GM13976 (cell line): ENCODE measurements at regions not wholly inside any gene's neighbourhood (a gene's known extent, or its start where the extent isn't known, plus 50 kb on each side); places are given as distances from the start of the nearest gene placed in this dataset.

Experiments used
- DNase-seq: peaks from one replicate; pipeline ENCODE4 v3.0.0; 2012; ENCODE audit warnings: low spot score
- in situ Hi-C: fragments of 300-500 bp; cut with MboI; formaldehyde crosslinking; loops from one replicate; pipeline ENCODE4 v1.12.0; 2022; ENCODE audit warnings: low sequenced_read_pairs, mixed read lengths, inconsistent platforms; ENCODE audit not compliant: unreplicated experiment
- TF ChIP-seq, protein P1 (sequence below): IDR thresholded peaks from 2 replicates; pipeline ENCODE4 v1.5.1; 2012; ENCODE audit warnings: borderline replicate concordance, mild to moderate bottlenecking; ENCODE audit not compliant: insufficient read depth; ENCODE audit errors: extremely low read depth, missing control alignments, control extremely low read depth

DNA sequence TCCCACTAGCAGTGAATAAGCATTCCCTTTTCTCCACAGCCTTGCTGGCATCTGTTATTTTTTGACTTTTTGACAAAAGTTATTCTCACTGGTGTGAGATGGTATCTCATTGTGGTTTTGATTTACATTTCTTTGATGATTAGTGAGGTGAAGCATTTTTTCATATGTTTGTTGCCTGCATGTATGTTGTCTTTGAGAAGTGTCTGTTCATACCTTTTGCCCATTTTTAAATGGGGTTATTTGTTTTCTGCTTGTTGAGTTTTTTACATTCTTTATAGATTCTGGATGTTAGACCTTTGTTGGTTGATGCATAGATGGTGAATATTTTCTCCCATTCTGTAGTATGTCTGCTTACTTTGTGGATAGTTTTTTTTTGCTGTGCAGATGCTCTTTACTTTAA is 171.7 kb downstream of the SREK1 start:
- in situ Hi-C loops, result loop anchor here (10.0 kb wide), 1 partner anchor 449 kb away; no protein-coding TSS in a partner anchor
- TF ChIP-seq, protein P1, sequence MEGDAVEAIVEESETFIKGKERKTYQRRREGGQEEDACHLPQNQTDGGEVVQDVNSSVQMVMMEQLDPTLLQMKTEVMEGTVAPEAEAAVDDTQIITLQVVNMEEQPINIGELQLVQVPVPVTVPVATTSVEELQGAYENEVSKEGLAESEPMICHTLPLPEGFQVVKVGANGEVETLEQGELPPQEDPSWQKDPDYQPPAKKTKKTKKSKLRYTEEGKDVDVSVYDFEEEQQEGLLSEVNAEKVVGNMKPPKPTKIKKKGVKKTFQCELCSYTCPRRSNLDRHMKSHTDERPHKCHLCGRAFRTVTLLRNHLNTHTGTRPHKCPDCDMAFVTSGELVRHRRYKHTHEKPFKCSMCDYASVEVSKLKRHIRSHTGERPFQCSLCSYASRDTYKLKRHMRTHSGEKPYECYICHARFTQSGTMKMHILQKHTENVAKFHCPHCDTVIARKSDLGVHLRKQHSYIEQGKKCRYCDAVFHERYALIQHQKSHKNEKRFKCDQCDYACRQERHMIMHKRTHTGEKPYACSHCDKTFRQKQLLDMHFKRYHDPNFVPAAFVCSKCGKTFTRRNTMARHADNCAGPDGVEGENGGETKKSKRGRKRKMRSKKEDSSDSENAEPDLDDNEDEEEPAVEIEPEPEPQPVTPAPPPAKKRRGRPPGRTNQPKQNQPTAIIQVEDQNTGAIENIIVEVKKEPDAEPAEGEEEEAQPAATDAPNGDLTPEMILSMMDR, result no peak
- no peak for DNase-seq

DNA sequence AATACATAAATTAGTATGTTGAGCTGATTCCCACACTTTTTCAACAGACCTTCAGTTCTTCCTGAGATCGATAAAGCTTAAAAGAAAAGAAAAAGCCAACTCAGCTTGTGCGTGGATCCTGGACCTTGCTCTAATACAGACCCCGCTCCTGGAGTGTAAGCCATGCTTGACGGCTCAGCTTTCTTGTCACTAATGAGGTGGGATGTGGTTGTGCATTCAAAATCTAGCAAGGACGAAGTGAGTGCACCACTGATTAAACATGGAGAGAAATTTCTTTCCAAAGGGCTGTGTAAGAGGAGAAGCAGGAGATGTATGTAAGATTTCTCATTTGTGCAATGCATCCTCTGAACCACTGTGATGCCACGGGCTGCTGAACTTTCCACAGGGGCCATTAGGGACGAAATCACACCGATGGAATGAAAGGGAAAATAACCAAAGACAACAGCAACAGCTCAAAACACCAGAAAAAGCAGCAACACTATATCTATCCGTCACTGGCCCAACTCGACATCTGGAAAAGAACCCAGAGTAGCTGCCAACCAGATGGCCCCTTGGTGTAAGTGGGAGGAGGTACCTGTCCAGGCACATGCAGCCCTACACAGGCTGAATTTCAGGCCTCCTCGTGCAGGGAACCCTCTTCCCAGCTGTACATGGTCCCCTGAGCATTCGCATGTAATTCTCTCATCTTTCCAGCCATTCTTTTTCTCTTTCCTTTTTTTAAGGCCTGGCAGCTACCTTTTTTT is 178.9 kb downstream of the SREK1 start:
- TF ChIP-seq, protein P1, result no peak
- in situ Hi-C loops, result no loop called here
- DNase-seq, result no peak

DNA sequence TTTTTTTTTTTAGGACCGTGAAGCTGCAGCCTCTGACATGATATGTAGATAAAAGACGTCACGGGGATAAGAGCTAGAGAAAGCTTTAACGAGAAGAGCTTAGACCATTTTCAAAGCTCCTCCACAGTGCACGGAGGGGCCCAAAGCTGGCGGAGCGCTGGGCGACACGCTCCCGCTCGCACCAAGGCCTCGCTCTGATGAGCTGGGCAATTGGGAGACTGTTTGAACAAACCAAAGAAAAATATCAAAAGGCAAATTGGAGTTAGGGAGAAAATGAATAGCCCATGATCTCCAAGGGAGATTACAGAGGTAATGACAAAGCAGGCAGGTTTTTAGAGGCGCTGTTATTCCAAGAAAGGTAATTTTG is 179.4 kb downstream of the SREK1 start:
- TF ChIP-seq, protein P1, result no peak
- in situ Hi-C loops, result no loop called here
- no peak for DNase-seq

DNA sequence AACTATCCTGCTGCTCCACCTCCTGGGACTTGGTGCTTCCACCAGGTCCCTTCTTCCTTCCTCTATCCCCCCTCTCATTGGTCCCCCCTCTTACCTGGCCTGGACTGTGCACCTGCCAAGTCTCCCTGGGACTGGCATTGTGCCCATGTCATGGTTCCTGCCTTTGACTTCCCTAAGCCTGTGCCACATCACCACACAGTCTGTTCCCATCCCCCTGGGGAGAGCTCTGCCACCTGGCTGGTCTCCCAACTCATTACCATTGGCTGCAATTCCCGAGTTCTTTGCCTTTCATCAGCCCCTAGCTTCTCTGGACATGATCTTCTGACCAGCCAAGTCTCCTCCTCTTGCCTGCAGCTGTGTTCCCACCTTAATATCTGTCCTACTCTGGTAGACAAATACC is 180.3 kb downstream of the SREK1 start:
- in situ Hi-C loops, result no loop called here
- TF ChIP-seq, protein P1, result no peak
- no peak for DNase-seq

DNA sequence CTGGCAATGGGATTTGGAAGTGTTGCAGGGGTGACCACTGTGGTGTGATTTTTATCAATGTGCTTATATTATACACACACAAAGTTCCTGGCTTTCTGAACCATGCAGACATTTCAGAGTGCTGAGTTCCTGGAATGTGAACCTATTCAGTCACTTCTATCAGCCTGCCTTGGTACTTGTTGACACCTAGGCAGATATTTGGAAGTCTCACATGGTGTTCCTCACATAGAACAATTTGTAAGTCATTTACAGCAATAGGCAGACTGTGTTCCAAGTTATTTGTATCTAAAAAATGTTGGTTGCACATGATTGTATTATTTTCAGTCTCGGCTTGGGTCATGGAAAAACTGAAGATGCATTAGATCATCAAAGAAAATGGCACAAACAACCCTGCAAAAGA is 182.2 kb downstream of the SREK1 start:
- in situ Hi-C loops, result no loop called here
- no peak for DNase-seq
- TF ChIP-seq, protein P1, result no peak

DNA sequence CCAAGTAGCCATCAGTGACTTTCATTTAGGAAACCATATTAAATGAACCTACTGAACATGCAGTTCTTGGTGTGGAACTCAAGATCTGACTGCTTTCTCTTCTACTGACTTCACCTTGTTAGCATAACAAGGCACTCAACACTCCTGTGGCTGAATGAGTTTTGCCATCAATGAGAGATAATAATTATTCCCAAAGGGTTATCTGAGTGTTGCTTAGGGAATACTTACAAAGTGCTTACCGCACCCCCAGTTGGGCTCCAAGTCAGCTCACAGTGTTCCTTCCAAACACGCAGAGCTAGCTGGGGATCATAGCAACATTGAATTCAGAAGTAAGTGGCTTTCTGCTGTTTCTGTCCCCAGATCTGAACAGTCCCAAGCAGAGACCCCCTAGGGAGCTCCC is 182.9 kb downstream of the SREK1 start:
- no peak for DNase-seq
- in situ Hi-C loops, result no loop called here
- TF ChIP-seq, protein P1, result no peak
